Liver (tissue), 8 donors: ENCODE measurements at regions not wholly inside any gene's neighbourhood (a gene's known extent, or its start where the extent isn't known, plus 50 kb on each side); places are given as distances from the start of the nearest gene placed in this dataset.

Source experiments
- DNase-seq: peaks from one replicate; pipeline ENCODE4 v3.0.0-alpha.2; 2017; ENCODE audit warnings: low spot score
- H3K27ac ChIP-seq, 2 donors: one replicate each; pipeline ENCODE4 v1.7.0; 2013; ENCODE audit warnings: inconsistent platforms in 2 of 2, low read length in 2 of 2, control low read depth in 1 of 2, low read depth in 1 of 2, mild to moderate bottlenecking in 1 of 2
- H3K27me3 ChIP-seq, 4 donors: one replicate each; pipeline versions ENCODE4 v1.6.1 to v1.7.0; 2013; ENCODE audit warnings: low read length in 3 of 4, inconsistent platforms in 1 of 4, mild to moderate bottlenecking in 1 of 4, moderate library complexity in 1 of 4; ENCODE audit not compliant: control insufficient read depth in 4 of 4, insufficient read depth in 4 of 4
- H3K36me3 ChIP-seq, 4 donors: one replicate each; pipeline versions ENCODE4 v1.6.1 to v1.7.0; 2013; ENCODE audit warnings: low read length in 3 of 4, mild to moderate bottlenecking in 3 of 4, low read depth in 1 of 4, moderate library complexity in 1 of 4; ENCODE audit not compliant: control insufficient read depth in 4 of 4, insufficient read depth in 3 of 4
- H3K4me1 ChIP-seq, 4 donors: one replicate each; pipeline versions ENCODE4 v1.6.1 to v1.7.0; 2013; ENCODE audit warnings: low read length in 3 of 4, mild to moderate bottlenecking in 3 of 4, moderate library complexity in 1 of 4; ENCODE audit not compliant: control insufficient read depth in 4 of 4, insufficient read depth in 4 of 4
- H3K4me3 ChIP-seq, 3 donors: one replicate each; pipeline versions ENCODE4 v1.6.1 to v1.7.0; 2013; ENCODE audit warnings: low read length in 3 of 3, control low read depth in 1 of 3, low read depth in 1 of 3, mild to moderate bottlenecking in 1 of 3
- H3K9ac ChIP-seq, 2 donors: one replicate each; pipeline ENCODE4 v1.7.0; 2013; ENCODE audit warnings: low read length in 2 of 2, mild to moderate bottlenecking in 2 of 2, moderate library complexity in 2 of 2, control low read depth in 1 of 2, low read depth in 1 of 2
- H3K9me3 ChIP-seq, 4 donors: one replicate each; pipeline versions ENCODE4 v1.6.1 to v1.7.0; 2013; ENCODE audit warnings: low read length in 3 of 4; ENCODE audit not compliant: control insufficient read depth in 4 of 4
- EGR1 ChIP-seq, 2 donors: IDR thresholded peaks; 2 replicates each; pipeline ENCODE4 v1.6.1; 2016 to 2018; ENCODE audit warnings: antibody characterized with exemption in 2 of 2, low read depth in 2 of 2
- FOXA1 ChIP-seq: IDR thresholded peaks from 2 replicates; pipeline ENCODE4 v1.6.1; 2016; ENCODE audit warnings: antibody characterized with exemption
- FOXA2 ChIP-seq: IDR thresholded peaks from 2 replicates; pipeline ENCODE4 v1.6.1; 2016; ENCODE audit warnings: antibody characterized with exemption
- GABPA ChIP-seq, 2 donors: IDR thresholded peaks in 1 of 2; conservative IDR thresholded peaks in 1 of 2; 2 replicates each; pipeline ENCODE4 v1.6.1; 2016; ENCODE audit warnings: antibody characterized with exemption in 2 of 2, mild to moderate bottlenecking in 1 of 2, moderate library complexity in 1 of 2
- HNF4A ChIP-seq, 2 donors: conservative IDR thresholded peaks; 2 replicates each; pipeline ENCODE4 v1.6.1; 2016; ENCODE audit warnings: antibody characterized with exemption in 2 of 2, mild to moderate bottlenecking in 2 of 2
- HNF4G ChIP-seq: IDR thresholded peaks from 2 replicates; pipeline ENCODE4 v1.6.1; 2016; ENCODE audit warnings: antibody characterized with exemption
- JUND ChIP-seq, 2 donors: IDR thresholded peaks; 2 replicates each; pipeline ENCODE4 v1.6.1; 2016; ENCODE audit warnings: antibody characterized with exemption in 2 of 2
- NR2F2 ChIP-seq: IDR thresholded peaks from 2 replicates; pipeline ENCODE4 v1.6.1; 2016; ENCODE audit warnings: antibody characterized with exemption
- RAD21 ChIP-seq, 2 donors: IDR thresholded peaks; 2 replicates each; pipeline ENCODE4 v1.6.1; 2016; ENCODE audit warnings: antibody characterized with exemption in 2 of 2, mild to moderate bottlenecking in 2 of 2
- RXRA ChIP-seq, 2 donors: IDR thresholded peaks; 2 replicates each; pipeline ENCODE4 v1.6.1; 2017 to 2018; ENCODE audit warnings: antibody characterized with exemption in 2 of 2, mild to moderate bottlenecking in 1 of 2
- SP1 ChIP-seq: IDR thresholded peaks from 2 replicates; pipeline ENCODE4 v1.6.1; 2018; ENCODE audit warnings: antibody characterized with exemption, mild to moderate bottlenecking
- TAF1 ChIP-seq: conservative IDR thresholded peaks from 2 replicates; pipeline ENCODE4 v1.6.1; 2016; ENCODE audit warnings: antibody characterized with exemption, mild to moderate bottlenecking
- YY1 ChIP-seq: IDR thresholded peaks from 2 replicates; pipeline ENCODE4 v1.6.1; 2016; ENCODE audit warnings: antibody characterized with exemption, mild to moderate bottlenecking
- WGBS: extraction: QIAGEN DNeasy Blood & Tissue Kit; methylation state at CpG from one replicate; pipeline ENCODE4 v1.1.7; 2013; 5-methylcytosine and 5-hydroxymethylcytosine counted together
- TF ChIP-seq, protein P1 (sequence below): IDR thresholded peaks from 2 replicates; pipeline ENCODE4 v1.6.1; 2016; ENCODE audit warnings: antibody characterized with exemption
- TF ChIP-seq, protein P2 (sequence below): fragments of 150-350 bp; IDR thresholded peaks from 2 replicates; pipeline ENCODE4 v1.5.1; 2017; ENCODE audit warnings: improper control_type of control experiment, low read depth, low read length; ENCODE audit not compliant: missing input control
- TF ChIP-seq, protein P3 (sequence below): IDR thresholded peaks from 2 replicates; pipeline ENCODE4 v1.6.1; 2016; ENCODE audit warnings: antibody characterized with exemption
- TF ChIP-seq, protein P4 (sequence below): IDR thresholded peaks from 2 replicates; pipeline ENCODE4 v1.6.1; 2016; ENCODE audit warnings: antibody characterized with exemption
- TF ChIP-seq, protein P5 (sequence below): IDR thresholded peaks from 2 replicates; pipeline ENCODE4 v1.6.1; 2016; ENCODE audit warnings: antibody characterized with exemption, mild to moderate bottlenecking
- donor health status: healthy.
- donor health status: healthy.
- donor health status: healthy.
- donor health status: healthy.
- donor health status: healthy.

- no peak for TF ChIP-seq RAD21 (IDR thresholded peaks at IDR 0.05)
- no peak for TF ChIP-seq FOXA1
- no peak for TF ChIP-seq HNF4A (conservative IDR thresholded peaks at IDR 0.05)
- TF ChIP-seq, protein P1, sequence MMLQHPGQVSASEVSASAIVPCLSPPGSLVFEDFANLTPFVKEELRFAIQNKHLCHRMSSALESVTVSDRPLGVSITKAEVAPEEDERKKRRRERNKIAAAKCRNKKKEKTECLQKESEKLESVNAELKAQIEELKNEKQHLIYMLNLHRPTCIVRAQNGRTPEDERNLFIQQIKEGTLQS = no peak
- no peak for TF ChIP-seq YY1
- TF ChIP-seq HNF4G = no peak
These were observed 75.4 kb upstream of the ZNF30 start (continued) for GRCh38 chr19:34851277-34851804.

- no peak for DNase-seq
- TF ChIP-seq JUND (IDR thresholded peaks at IDR 0.05) (no peak), HNF4G (no peak), NR2F2 (no peak), TAF1 (no peak), RXRA (IDR thresholded peaks at IDR 0.05) (no peak), FOXA2 (no peak), EGR1 (IDR thresholded peaks at IDR 0.05; ENCODE audit: low read depth in 2 of 2) (no peak), GABPA (IDR thresholded peaks at IDR 0.05 in 1 of 2, conservative IDR thresholded peaks at IDR 0.05 in 1 of 2) (no peak), YY1 (no peak)
- TF ChIP-seq, protein P2, sequence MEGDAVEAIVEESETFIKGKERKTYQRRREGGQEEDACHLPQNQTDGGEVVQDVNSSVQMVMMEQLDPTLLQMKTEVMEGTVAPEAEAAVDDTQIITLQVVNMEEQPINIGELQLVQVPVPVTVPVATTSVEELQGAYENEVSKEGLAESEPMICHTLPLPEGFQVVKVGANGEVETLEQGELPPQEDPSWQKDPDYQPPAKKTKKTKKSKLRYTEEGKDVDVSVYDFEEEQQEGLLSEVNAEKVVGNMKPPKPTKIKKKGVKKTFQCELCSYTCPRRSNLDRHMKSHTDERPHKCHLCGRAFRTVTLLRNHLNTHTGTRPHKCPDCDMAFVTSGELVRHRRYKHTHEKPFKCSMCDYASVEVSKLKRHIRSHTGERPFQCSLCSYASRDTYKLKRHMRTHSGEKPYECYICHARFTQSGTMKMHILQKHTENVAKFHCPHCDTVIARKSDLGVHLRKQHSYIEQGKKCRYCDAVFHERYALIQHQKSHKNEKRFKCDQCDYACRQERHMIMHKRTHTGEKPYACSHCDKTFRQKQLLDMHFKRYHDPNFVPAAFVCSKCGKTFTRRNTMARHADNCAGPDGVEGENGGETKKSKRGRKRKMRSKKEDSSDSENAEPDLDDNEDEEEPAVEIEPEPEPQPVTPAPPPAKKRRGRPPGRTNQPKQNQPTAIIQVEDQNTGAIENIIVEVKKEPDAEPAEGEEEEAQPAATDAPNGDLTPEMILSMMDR = no peak
- TF ChIP-seq, protein P3, sequence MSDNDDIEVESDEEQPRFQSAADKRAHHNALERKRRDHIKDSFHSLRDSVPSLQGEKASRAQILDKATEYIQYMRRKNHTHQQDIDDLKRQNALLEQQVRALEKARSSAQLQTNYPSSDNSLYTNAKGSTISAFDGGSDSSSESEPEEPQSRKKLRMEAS = no peak
- TF ChIP-seq, protein P4, sequence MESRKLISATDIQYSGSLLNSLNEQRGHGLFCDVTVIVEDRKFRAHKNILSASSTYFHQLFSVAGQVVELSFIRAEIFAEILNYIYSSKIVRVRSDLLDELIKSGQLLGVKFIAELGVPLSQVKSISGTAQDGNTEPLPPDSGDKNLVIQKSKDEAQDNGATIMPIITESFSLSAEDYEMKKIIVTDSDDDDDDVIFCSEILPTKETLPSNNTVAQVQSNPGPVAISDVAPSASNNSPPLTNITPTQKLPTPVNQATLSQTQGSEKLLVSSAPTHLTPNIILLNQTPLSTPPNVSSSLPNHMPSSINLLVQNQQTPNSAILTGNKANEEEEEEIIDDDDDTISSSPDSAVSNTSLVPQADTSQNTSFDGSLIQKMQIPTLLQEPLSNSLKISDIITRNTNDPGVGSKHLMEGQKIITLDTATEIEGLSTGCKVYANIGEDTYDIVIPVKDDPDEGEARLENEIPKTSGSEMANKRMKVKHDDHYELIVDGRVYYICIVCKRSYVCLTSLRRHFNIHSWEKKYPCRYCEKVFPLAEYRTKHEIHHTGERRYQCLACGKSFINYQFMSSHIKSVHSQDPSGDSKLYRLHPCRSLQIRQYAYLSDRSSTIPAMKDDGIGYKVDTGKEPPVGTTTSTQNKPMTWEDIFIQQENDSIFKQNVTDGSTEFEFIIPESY = no peak
- TF ChIP-seq, protein P1 = no peak
- H3K27me3 ChIP-seq = no peaks in the 10 kb centered on the region
- no peaks in the 10 kb centered on the region for H3K4me1 ChIP-seq
- H3K27ac ChIP-seq = no peak overlapping the region
- no peak overlapping the region for H3K9ac ChIP-seq
- peaks cover 0 to 10% (median 5%) of the 10 kb centered on the region in 4 donors for H3K9me3 ChIP-seq
- H3K4me3 ChIP-seq = no peak overlapping the region
- 75% methylated on average over 6 of the region's 6 CpGs for WGBS
- H3K36me3 ChIP-seq = no peaks in the 10 kb centered on the region
These were observed 74.4 kb upstream of the ZNF599 start for GRCh38 chr19:34847393-34847792.

GRCh38 chr19:34844277-34844676, 71.3 kb upstream of the ZNF599 start:
- no peak overlapping the region for H3K27ac ChIP-seq
- no peak for DNase-seq
- peaks cover 0 to 2% (median under 1%) of the 10 kb centered on the region in 4 donors for H3K4me1 ChIP-seq
- 49% methylated on average over 5 of the region's 5 CpGs for WGBS
- H3K9ac ChIP-seq = no peak overlapping the region
- H3K27me3 ChIP-seq = no peaks in the 10 kb centered on the region
- no peaks in the 10 kb centered on the region for H3K36me3 ChIP-seq
- peaks cover 0 to 10% (median 5%) of the 10 kb centered on the region in 4 donors for H3K9me3 ChIP-seq
- no peak overlapping the region for H3K4me3 ChIP-seq
- TF ChIP-seq SP1 (no peak), NR2F2 (no peak), FOXA2 (no peak), RXRA (IDR thresholded peaks at IDR 0.05) (no peak), FOXA1 (no peak), YY1 (no peak), JUND (IDR thresholded peaks at IDR 0.05) (no peak), HNF4G (no peak), RAD21 (IDR thresholded peaks at IDR 0.05) (no peak)
- TF ChIP-seq, protein P5, sequence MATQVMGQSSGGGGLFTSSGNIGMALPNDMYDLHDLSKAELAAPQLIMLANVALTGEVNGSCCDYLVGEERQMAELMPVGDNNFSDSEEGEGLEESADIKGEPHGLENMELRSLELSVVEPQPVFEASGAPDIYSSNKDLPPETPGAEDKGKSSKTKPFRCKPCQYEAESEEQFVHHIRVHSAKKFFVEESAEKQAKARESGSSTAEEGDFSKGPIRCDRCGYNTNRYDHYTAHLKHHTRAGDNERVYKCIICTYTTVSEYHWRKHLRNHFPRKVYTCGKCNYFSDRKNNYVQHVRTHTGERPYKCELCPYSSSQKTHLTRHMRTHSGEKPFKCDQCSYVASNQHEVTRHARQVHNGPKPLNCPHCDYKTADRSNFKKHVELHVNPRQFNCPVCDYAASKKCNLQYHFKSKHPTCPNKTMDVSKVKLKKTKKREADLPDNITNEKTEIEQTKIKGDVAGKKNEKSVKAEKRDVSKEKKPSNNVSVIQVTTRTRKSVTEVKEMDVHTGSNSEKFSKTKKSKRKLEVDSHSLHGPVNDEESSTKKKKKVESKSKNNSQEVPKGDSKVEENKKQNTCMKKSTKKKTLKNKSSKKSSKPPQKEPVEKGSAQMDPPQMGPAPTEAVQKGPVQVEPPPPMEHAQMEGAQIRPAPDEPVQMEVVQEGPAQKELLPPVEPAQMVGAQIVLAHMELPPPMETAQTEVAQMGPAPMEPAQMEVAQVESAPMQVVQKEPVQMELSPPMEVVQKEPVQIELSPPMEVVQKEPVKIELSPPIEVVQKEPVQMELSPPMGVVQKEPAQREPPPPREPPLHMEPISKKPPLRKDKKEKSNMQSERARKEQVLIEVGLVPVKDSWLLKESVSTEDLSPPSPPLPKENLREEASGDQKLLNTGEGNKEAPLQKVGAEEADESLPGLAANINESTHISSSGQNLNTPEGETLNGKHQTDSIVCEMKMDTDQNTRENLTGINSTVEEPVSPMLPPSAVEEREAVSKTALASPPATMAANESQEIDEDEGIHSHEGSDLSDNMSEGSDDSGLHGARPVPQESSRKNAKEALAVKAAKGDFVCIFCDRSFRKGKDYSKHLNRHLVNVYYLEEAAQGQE = no peak
- TF ChIP-seq, protein P1 = no peak
- TF ChIP-seq, protein P2 = no peak
